HCT116 (cell line): ENCODE measurements at regions not wholly inside any gene's neighbourhood (a gene's known extent, or its start where the extent isn't known, plus 50 kb on each side); places are given as distances from the start of the nearest gene placed in this dataset.

ENCODE experiments used
- EZH2 ChIP-seq: fragments of 200-600 bp; sonication (generic); IDR thresholded peaks from 2 replicates; pipeline ENCODE4 v1.6.1; 2017; ENCODE audit warnings: antibody characterized with exemption, mixed run types
- EZH2phosphoT487 ChIP-seq: fragments of 200-600 bp; IDR thresholded peaks from 2 replicates; pipeline ENCODE4 v1.6.1; 2018; ENCODE audit warnings: antibody characterized with exemption, borderline replicate concordance
- POLR2A ChIP-seq: IDR thresholded peaks from 2 replicates; pipeline ENCODE4 v1.7.0; 2011; ENCODE audit warnings: borderline replicate concordance; ENCODE audit not compliant: insufficient read depth, insufficient read length; ENCODE audit errors: extremely low read depth
- POLR2AphosphoS5 ChIP-seq: IDR thresholded peaks from 2 replicates; pipeline ENCODE4 v1.6.1; 2011; ENCODE audit warnings: mild to moderate bottlenecking, low read depth, low read length, moderate library complexity
- ZNF274 ChIP-seq: fragments of 200-500 bp; sonication (Bioruptor generic); IDR thresholded peaks from 2 replicates; pipeline ENCODE4 v1.6.1; 2014; ENCODE audit warnings: mild to moderate bottlenecking, low read depth, low read length, inconsistent platforms
- TF ChIP-seq, protein P1 (sequence below), 3 experiments: fragments of 200-600 bp in 1 of 3; sonication (generic) in 1 of 3; IDR thresholded peaks in 2 of 3; conservative IDR thresholded peaks in 1 of 3; 2 replicates each; pipeline ENCODE4 v1.5.1; 2012 to 2017; ENCODE audit warnings: low read depth in 2 of 3, low read length in 2 of 3, antibody characterized with exemption in 1 of 3, borderline replicate concordance in 1 of 3, control low read depth in 1 of 3, mild to moderate bottlenecking in 1 of 3, mixed read lengths in 1 of 3, mixed run types in 1 of 3, moderate library complexity in 1 of 3; ENCODE audit not compliant: insufficient read depth in 1 of 3
- TF ChIP-seq, protein P2 (sequence below): IDR thresholded peaks from 2 replicates; pipeline ENCODE4 v1.6.1; 2012

DNA sequence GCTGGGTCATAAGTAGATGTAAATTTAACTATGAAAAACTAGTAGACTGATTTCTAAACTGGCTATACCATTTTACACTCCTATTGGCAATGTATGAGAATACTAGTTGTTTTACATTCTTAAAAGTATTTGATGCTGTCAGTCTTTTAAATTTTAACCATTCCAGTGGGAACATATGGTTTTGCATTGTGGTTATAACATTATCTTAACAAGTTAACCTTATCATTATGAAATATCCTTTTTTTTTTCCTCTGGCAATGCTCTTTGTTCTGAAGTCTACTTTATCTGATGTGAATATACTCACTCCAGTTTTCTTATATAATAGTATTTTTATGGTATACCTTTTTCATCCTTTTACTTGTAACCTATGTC, 548.9 kb upstream of the CLINT1 start:
- TF ChIP-seq POLR2A (no peak), EZH2phosphoT487 (no peak), EZH2 (no peak), POLR2AphosphoS5 (no peak), ZNF274 (no peak)
- TF ChIP-seq, protein P1, sequence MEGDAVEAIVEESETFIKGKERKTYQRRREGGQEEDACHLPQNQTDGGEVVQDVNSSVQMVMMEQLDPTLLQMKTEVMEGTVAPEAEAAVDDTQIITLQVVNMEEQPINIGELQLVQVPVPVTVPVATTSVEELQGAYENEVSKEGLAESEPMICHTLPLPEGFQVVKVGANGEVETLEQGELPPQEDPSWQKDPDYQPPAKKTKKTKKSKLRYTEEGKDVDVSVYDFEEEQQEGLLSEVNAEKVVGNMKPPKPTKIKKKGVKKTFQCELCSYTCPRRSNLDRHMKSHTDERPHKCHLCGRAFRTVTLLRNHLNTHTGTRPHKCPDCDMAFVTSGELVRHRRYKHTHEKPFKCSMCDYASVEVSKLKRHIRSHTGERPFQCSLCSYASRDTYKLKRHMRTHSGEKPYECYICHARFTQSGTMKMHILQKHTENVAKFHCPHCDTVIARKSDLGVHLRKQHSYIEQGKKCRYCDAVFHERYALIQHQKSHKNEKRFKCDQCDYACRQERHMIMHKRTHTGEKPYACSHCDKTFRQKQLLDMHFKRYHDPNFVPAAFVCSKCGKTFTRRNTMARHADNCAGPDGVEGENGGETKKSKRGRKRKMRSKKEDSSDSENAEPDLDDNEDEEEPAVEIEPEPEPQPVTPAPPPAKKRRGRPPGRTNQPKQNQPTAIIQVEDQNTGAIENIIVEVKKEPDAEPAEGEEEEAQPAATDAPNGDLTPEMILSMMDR (IDR thresholded peaks at IDR 0.05 in 2 of 3, conservative IDR thresholded peaks at IDR 0.05 in 1 of 3; ENCODE audit: borderline replicate concordance in 1 of 3, insufficient read depth in 1 of 3, low read depth in 2 of 3, low read length in 2 of 3) = no peak
- TF ChIP-seq, protein P2, sequence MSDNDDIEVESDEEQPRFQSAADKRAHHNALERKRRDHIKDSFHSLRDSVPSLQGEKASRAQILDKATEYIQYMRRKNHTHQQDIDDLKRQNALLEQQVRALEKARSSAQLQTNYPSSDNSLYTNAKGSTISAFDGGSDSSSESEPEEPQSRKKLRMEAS = no peak
